Left cardiac atrium (tissue), 4 donors: ENCODE measurements at regions not wholly inside any gene's neighbourhood (a gene's known extent, or its start where the extent isn't known, plus 50 kb on each side); places are given as distances from the start of the nearest gene placed in this dataset.

Experiments
- ATAC-seq, 2 donors: fragments of 200-7000 bp; cut with Tn5 transposase; one replicate each; pipeline ENCODE4 v1.9.1; 2020; ENCODE audit warnings: mild to moderate bottlenecking in 2 of 2, moderate library complexity in 2 of 2
- DNase-seq: peaks from one replicate; pipeline ENCODE4 v3.0.0-alpha.2; 2020
- intact Hi-C, 2 donors: fragments of 100-400 bp; cut with DNase I; formaldehyde crosslinking; loops; one replicate each; pipeline versions ENCODE4 v1.14.1 to v1.15.1; 2022 to 2023
- donor health status: DM: no; HTN: yes; CAD: no.
- donor health status: DM: no; HTN: yes; CAD: no; lungs with severe emphysema.
- donor health status: DM: yes; HTN: yes; CAD: no.
- donor health status: Dilated cardiomyopathy.

DNA sequence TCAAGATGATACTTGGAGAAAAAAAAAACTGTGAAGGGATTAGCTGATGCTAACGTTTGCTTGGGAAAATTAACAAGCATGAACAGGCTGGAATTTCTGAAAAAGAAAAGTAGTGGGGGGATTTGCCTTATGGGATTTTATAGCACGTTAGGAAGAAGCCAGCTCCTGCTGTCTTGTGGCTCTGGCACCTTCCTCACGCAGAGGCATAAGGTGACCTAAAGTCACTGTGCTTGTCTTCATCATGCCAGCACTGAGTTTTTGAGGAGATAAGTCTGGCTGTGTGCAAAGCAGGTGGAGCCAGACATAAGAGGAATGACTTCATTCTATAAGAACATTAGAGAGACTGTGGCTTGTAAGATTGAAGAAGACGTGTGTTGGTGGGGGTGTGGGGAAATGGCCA lies 94.4 kb upstream of the MAP1B start:
- no peak for DNase-seq
- intact Hi-C loops, result no loop called here
- no peak for ATAC-seq

DNA sequence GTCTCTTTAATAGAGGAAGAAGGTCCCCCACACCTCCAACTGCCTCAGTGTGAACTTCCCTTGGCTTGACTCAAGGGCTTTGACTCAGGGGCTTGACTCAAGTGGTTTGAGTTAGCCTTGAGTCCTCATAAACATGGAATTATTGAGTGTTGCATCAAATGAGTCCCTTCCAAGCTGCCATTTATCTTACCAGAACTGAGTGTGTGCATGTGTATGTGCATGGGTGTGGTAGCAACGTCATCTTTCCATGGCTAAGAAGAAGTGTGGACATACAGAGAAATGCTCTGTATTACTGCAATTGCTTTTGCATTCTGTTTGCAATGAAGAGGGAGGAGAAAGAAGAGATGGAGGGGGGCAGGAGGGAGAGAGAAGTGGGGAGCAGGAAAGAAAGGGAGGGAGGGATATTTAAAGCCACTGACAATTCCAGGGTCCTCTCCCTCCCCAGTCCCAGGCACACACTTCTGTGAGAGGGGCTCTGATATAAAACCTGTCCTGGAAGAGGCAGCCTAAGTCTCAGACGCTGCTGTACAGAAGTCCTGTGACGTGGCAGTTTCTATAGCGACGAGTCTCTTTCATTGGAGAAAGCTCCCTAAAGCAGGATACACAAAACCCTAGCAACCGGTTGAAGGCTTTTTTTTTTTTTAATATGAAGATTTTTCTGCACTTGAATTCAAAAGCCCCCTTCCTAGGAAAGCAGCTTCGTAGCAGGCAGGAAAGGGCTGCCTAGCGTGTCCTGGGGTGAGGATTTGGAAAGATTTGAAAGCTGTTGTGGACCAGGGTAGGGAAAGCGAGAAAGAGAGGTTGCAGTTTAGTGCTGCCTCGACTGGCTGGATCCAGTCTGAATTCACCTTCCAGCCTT lies 93.3 kb upstream of the MAP1B start:
- no peak for ATAC-seq
- intact Hi-C loops, result no loop called here
- no peak for DNase-seq

DNA sequence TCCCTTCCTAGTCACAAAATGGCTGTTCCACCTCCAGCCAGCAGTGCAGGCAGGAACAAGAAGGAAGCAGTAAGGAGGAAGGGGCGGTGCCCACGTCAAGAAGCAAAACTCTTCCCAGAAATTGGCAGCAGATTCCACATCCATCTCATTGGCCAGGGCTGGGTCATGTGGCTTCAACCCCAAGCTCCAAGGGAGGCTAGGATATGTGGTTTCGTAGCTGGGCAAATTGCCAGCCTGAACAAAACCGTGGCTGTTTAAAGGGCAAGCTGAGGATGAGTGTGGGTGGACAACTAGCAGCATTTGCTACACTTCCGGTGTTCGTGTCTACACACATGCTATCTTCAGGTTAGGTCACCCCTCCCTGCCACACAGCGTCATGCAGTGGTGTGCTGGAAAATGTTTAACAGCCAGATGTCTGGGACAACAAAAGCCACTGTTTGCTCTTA lies 92.1 kb upstream of the MAP1B start:
- DNase-seq (peak; percentile 72), ATAC-seq (peak; percentile 68 to 84)
- intact Hi-C loops, result loop anchor here in 1 of 2 donors (5.0 kb wide), 1 partner anchor 233 kb away; no protein-coding TSS in a partner anchor

DNA sequence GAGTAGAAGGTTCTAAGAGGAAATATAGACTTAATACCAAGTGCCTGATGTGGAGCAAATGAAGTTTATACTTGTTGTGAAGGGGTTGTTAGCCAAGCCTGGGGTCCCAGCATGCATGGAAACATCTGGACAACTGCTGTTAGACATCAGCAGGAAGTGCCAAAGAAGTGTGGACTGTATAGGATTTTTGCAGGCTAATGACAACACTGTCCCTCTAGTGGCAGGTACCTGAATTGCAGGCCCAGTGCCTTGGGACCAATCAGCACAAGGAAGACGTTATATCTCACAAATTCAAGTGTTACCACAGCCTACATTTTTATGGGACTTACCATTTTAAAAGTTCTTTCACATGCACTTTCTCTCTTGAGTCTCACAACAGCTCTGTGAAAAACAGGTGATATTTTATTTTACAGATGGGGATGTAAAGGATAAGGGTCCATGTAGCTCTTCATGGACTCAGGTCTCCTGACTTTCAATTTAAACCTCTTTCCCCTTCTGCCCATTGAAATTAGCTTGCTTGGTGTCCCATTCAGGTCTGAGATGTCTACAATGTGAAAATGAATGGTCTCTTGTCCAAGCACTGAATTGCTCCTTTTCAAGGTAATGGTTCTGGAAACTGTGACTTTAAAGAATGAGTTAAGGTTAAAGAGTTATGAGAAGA lies 89.0 kb upstream of the MAP1B start:
- intact Hi-C loops, result loop anchor here in 1 of 2 donors (5.0 kb wide), 1 partner anchor 236 kb away; no protein-coding TSS in a partner anchor
- DNase-seq, result peak; percentile 32
- peak in 1 of 2 donors; percentile 30 for ATAC-seq

DNA sequence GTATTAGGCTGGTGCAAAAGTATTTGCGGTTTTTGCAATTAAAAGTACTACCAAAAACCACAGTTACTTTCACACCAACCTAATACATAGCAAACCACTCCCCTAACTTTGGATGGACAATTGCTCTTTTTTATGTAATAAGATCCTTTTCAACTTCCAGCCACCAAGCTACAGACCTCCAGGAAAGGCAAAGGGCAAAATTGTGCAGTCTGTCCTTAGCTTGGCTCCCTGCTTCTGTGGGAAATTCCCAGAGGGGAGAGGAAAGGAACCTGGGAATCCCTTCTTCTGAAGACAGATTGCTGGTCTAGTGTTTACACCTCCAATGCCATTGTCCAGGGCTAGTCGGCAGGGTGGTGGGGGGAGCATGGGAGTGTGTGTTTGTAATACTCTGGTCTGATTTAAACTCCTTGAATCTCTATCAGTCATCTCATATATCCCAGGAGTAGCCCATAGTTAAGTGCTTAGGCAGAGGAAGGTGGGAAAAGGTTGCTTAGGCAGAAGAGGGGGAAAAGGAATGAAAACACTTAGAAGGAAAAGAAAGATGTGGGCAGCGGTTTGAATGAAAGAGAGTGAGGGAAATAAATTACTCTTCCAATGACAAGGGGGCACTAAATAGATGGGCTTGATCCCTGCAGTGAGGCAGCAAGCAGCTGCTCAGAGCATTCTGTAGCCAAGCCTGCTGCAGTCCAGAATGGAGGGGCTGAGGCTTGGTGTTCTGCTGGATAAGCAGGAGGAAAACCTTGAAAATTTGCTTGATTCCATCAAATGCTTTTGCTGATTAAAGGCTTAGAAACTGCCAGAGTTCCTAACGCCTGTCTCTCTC lies 86.9 kb upstream of the MAP1B start:
- no peak for ATAC-seq
- DNase-seq, result no peak
- intact Hi-C loops, result no loop called here

DNA sequence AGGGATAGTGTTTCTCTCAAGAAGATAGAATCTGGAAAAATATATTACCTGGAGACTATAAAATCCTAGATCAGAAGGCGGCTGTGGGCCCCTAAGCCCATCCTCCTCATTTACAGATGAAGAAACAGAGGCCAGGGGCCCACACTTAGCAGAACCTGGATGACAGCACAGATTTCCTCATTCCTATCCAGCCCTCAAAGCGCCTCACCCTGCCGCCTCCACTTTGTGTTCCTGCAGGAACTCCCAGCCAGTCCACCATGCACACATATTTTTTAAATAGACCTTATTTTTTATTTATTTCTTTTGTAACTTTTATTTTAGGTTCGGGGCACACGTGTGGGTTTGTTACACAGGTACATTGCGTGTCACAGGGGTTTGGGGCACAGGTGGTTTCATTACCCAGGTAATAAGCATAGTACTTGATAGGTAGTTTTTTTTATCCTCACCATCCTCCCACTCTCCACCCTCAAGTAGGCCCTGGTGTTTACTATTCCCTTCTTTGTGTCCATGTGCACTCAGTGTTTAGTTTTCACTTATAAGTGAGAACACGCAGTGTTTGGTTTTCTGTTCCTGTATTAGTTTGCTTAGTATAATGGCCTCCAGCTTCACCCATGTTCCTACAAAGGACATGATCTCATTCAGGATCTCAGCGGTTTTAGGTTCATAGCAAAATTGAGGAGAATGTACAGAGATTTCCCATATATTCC lies 85.5 kb upstream of the MAP1B start:
- no peak for ATAC-seq
- DNase-seq, result no peak
- intact Hi-C loops, result no loop called here

DNA sequence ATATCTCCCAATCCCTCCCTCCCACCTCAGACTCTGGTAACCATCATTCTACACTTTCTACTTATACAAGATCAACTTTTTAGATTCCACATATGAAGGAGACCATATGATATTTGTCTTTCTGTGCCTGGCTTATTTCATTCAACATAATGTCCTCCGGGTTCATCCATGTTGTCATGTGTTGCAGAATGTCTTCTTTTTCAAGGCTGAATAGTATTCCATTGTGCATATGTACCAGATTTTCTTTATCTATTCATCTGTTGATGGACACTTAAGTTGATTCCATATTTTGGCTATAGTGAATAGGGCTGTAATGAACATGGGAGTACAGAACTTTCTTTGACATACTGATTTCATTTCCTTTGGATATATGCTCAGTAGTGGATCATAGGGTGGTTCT lies 78.9 kb upstream of the MAP1B start:
- intact Hi-C loops, result no loop called here
- ATAC-seq (no peak), DNase-seq (no peak)

DNA sequence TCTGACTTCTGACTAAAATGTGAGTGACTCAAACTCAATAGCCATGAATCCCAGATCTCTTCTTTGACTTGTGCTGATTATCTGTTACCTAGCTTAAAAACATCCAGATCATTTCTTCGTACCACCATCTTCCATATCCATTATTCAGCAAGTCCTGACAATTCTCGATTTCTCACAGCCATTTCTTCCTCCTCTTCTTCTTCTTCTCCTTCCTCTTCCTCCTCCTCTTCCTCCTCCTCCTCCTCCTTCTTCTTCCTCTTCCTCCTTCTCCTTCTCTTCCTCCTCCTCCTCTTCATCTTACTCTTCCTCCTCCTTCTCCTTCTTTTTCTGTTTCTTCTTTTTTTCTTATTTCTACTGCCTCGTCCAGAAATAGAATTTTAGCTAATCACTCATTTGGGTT lies 77.0 kb upstream of the MAP1B start:
- ATAC-seq (no peak), DNase-seq (no peak)
- intact Hi-C loops, result no loop called here

DNA sequence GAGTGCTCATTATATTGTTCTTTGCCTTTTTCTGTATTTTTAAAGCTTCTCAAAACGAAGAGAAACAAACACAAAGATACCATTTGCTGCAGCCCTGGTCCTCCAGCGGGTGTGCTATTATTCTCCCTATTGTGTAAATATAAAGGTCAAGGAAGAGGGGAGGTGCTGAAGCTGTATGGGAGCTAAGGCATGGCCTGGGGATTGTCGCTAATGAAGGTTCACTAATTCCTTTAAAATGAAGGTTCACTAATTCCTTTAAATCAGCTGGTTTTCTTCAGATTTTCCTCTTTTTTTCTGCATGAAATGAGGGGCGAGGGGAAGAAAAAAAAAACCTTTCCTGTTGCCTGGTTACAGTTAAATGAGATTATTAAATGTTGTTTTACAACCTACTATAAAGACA lies 74.5 kb upstream of the MAP1B start:
- ATAC-seq (no peak), DNase-seq (no peak)
- intact Hi-C loops, result no loop called here

DNA sequence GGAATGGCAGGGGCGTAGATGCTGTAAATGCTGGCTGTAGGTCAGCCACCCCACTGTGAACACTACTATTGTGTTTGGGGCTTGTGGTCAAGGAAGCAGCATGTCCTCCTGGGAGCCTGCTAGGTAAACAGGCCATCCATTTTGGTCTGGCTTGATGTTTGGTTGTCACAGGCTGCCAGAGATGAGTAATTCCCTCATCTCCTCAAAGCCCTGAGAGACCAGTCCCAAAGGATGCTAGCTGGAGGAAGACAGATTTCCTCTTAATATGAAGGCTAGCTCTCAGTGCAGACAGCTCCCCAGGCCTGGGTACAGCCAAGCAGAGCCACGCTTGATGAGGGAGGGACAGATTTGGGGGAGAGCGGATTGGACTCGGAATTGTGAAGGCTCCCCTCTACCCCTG lies 72.5 kb upstream of the MAP1B start:
- DNase-seq (no peak), ATAC-seq (no peak)
- intact Hi-C loops, result no loop called here

DNA sequence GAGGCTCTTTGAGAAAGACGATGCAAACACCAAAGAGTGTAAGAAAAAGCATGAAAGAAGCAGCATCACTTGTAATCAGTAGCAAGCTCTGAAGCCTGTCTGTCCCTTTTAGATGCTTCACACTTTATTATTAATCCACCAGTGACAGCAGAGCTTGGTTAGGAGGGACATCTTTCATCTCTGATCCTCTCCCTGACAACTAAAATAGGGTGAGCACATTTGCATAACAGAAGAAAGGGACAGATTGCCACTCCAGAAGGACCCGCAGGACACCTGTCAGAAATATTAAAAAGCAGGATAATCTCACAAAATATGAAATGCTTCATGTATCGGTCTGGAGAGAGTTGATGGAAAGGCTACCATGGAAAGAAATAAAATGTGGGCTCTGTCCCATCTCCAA lies 71.4 kb upstream of the MAP1B start:
- no peak for DNase-seq
- ATAC-seq, result no peak
- intact Hi-C loops, result no loop called here

DNA sequence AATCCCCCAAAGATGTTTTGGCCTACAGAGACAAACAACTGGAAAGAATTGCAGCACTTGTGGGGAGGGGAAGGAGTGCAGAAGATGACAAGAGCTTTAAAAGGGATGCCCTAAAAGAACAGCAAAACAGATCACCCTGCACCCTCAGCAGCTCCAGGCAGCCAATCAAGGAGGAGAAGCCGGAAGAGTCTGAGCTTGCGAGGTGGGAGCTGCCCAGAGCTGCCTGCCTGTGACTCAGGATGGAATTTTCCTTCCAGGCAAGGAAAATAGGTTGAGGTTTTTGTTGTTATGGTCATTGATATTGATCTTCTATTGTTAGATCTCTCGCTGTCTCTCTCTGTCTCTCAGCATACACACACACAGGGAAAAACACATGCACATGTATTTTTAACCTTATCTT lies 70.3 kb upstream of the MAP1B start:
- DNase-seq (no peak), ATAC-seq (peak in 1 of 2 donors; percentile 30)
- intact Hi-C loops, result no loop called here

DNA sequence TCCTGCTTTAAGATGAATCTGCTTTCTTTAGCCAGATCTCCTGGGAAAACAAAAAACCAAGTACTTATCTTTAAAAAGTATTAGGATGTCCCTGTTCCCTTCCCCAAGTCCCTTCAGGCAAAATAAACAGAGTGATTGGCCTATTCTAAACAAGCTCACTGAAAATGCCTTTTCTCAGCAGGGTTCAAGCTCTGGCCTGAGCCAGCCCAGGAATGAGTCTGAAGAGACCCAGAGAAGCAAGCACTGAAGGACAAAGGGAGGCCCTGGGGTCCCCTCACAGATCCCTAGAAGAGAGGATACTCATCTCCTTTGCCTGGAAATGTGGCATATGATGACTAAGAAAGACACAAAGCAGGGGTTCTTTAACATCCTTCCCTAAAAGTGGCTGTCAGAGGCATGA lies 66.8 kb upstream of the MAP1B start:
- ATAC-seq (no peak), DNase-seq (no peak)
- intact Hi-C loops, result no loop called here

DNA sequence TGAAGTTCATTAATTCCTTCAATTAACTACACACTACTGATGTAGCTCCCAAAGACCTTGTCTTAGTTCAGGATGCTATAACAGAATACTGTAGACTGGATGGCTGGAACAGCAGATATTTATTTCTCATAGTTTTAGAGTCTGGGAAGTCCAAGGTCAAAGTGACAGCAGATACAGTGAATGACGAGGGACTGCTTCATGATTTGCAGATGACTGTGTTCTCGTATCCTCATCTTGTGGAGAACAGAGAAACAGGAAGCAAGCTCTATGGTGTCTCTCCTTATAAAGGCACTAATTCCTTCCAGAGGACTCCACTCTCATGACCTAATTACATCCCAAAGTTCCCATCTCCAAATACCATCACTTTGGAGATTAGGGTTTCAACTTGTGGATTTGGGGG lies 65.6 kb upstream of the MAP1B start:
- DNase-seq, result no peak
- intact Hi-C loops, result no loop called here
- ATAC-seq, result peak; percentile 34 to 49

DNA sequence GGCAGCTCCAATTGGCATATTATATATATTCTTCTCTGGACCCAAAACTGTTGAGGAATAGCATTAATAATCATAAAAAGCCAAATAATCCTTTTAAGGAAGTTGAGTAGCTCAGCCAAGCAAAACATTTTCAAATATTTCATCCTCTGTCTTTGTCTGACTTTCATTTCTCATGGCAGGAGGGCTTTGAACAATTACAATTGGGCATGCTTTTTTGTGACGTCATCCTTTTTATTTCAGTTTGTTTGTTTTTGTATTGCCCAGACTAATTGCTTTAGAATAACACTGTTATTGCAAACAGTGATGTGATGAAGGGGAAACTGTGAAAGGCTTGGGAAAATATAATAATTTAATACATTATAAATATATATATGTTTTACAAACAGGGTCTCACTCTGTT lies 65.2 kb upstream of the MAP1B start:
- DNase-seq, result no peak
- intact Hi-C loops, result no loop called here
- ATAC-seq, result no peak

DNA sequence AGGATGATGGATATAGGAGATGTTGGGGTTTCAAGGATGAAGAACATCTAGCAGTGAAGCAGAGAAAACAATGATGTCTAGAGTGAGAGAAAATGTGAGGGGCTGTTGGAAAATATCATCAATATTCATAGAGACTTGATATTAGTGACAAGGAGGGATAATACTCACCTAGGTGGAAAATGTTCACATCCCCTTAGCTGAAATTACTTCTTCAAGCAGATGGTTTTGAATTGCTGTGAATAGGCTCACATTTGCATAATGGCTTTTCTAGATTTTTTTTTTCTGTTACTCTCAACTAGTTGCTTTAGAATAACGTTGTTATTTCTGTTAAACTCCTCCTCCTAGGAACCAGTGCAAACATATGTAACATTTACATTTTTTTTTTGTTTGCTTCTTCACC lies 61.6 kb upstream of the MAP1B start:
- DNase-seq (no peak), ATAC-seq (no peak)
- intact Hi-C loops, result no loop called here

DNA sequence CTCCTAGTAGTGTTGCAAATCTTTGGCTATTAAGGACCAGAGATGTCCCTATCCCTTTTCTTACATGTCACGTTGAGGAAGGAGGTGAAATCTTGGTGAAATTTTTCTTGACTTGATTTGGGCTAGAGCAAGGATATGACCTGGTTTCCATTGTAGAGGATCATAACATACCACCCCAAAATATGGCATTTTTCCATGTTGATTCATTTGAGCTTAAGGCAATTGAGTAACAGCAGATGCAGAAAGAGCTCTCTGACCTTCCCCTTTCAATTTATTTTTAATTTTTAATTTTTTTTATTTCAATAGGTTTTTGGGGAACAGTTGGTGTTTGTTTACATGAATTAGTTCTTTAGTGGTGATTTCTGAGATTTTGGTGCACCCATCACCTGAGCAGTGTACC lies 61.2 kb upstream of the MAP1B start:
- ATAC-seq (no peak), DNase-seq (no peak)
- intact Hi-C loops, result no loop called here

DNA sequence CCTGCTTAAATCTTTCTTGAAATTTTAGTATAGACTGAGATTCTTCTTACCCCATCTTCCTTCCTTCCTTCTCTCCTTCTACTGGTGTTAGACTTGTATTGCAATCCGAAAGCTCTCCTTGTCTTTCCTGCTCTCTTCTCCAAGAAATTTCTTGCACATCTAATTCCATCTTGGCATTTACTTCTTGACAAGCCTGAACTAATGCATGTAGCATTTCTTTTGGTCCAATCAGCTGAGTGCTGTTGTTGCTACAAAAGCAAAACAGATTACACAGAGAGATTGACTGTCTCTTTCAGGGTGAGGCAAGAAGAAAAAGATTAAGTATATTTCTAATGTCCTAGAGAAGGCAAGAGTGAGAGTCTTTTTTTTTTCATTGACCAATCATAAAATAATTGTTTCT lies 51.6 kb upstream of the MAP1B start:
- ATAC-seq (no peak), DNase-seq (no peak)
- intact Hi-C loops, result no loop called here
